Mucosa of descending colon (tissue), 3 donors: ENCODE measurements at regions not wholly inside any gene's neighbourhood (a gene's known extent, or its start where the extent isn't known, plus 50 kb on each side); places are given as distances from the start of the nearest gene placed in this dataset.
"Not testable (repeated sequence)": the region's sequence is repeated elsewhere in the genome, so short reads cannot be mapped to it uniquely, and the experiment has no call there.

Experiments used
- ATAC-seq: fragments of 200-7000 bp; cut with Tn5 transposase; one replicate; pipeline ENCODE4 v1.9.1; 2020; ENCODE audit warnings: mild to moderate bottlenecking, moderate library complexity
- DNase-seq, 3 donors: peaks; one replicate each; pipeline ENCODE4 v3.0.0-alpha.2; 2020
- H3K36me3 ChIP-seq: fragments of 200-600 bp; one replicate; pipeline ENCODE4 v1.8.0; 2021; ENCODE audit warnings: low read depth, mild to moderate bottlenecking
- H3K4me1 ChIP-seq: fragments of 200-600 bp; one replicate; pipeline ENCODE4 v1.8.0; 2021; ENCODE audit warnings: low read depth, mild to moderate bottlenecking
- H3K4me3 ChIP-seq: fragments of 200-600 bp; one replicate; pipeline ENCODE4 v1.8.0; 2021; ENCODE audit warnings: mild to moderate bottlenecking
- H3K9me3 ChIP-seq: fragments of 200-600 bp; one replicate; pipeline ENCODE4 v1.8.0; 2021; ENCODE audit warnings: mild to moderate bottlenecking
- CTCF ChIP-seq: fragments of 200-600 bp; IDR thresholded peaks from one replicate; pipeline ENCODE4 v1.8.0; 2022; ENCODE audit warnings: antibody characterized with exemption, mild to moderate bottlenecking
- intact Hi-C, 2 donors: fragments of 100-400 bp; cut with DNase I in 1 of 2; cut with micrococcal nuclease in 1 of 2; formaldehyde crosslinking; loops; one replicate each; pipeline versions ENCODE4 v1.11.0 to v1.11.1; 2022; cut with DNase I, micrococcal nuclease
- donor health status: DM: no; HTN: no; CAD: no; lungs with moderate emphysema.
- donor health status: DM: no; HTN: no; CAD: no.
- donor health status: DM: no; HTN: yes; CAD: no.

GRCh38 chr5:57887851-57888621 lies 405.4 kb upstream of the ACTBL2 start:
- Histone ChIP-seq H3K36me3 (no peaks in the 10 kb centered on the region), H3K4me3 (no peak overlapping the region), H3K9me3 (no peaks in the 10 kb centered on the region), H3K4me1 (no peaks in the 10 kb centered on the region)
- peak; percentile 91 for ATAC-seq
- intact Hi-C loops = loop anchor here in 1 of 2 donors (10.0 kb wide), 1 partner anchor 577 kb away; the partner anchor contains the start of gene PLK2
- peak in 2 of 3 donors; percentile 26 to 60 for DNase-seq
- no peak for TF ChIP-seq CTCF

GRCh38 chr5:57884346-57885102 lies 401.9 kb upstream of the ACTBL2 start:
- Histone ChIP-seq H3K36me3 (no peaks in the 10 kb centered on the region), H3K4me3 (no peak overlapping the region), H3K9me3 (no peaks in the 10 kb centered on the region), H3K4me1 (no peaks in the 10 kb centered on the region)
- no peak for TF ChIP-seq CTCF
- DNase-seq = no peak
- no peak for ATAC-seq
- intact Hi-C loops = loop anchor here in 1 of 2 donors (10.0 kb wide), 1 partner anchor 580 kb away; the partner anchor contains the start of gene PLK2

- intact Hi-C loops = loop anchor here in 1 of 2 donors (10.0 kb wide), 1 partner anchor 585 kb away; the partner anchor contains the start of gene PLK2
- H3K4me3 ChIP-seq = no peak overlapping the region
- no peaks in the 10 kb centered on the region for H3K36me3 ChIP-seq
- H3K9me3 ChIP-seq = no peaks in the 10 kb centered on the region
- DNase-seq (no peak), ATAC-seq (no peak)
- no peaks in the 10 kb centered on the region for H3K4me1 ChIP-seq
- no peak for TF ChIP-seq CTCF
Observed at GRCh38 chr5:57880216-57880615, 397.6 kb upstream of the ACTBL2 start.

- Histone ChIP-seq H3K36me3 (no peaks in the 10 kb centered on the region), H3K4me3 (no peak overlapping the region), H3K4me1 (no peaks in the 10 kb centered on the region), H3K9me3 (no peaks in the 10 kb centered on the region)
- intact Hi-C loops = no loop called here
- ATAC-seq (no peak), DNase-seq (no peak)
- TF ChIP-seq CTCF = no peak
Observed at GRCh38 chr5:57878301-57878722, 395.7 kb upstream of the ACTBL2 start.

- DNase-seq (no peak), ATAC-seq (no peak)
- Histone ChIP-seq H3K36me3 (no peaks in the 10 kb centered on the region), H3K9me3 (no peaks in the 10 kb centered on the region), H3K4me3 (no peak overlapping the region), H3K4me1 (no peaks in the 10 kb centered on the region)
- TF ChIP-seq CTCF = no peak
- intact Hi-C loops = no loop called here
Observed at GRCh38 chr5:57871496-57871895, 388.9 kb upstream of the ACTBL2 start.

GRCh38 chr5:57870267-57870666 lies 387.7 kb upstream of the ACTBL2 start:
- peak in 1 of 3 donors; percentile 5 for DNase-seq
- intact Hi-C loops, H3K9me3 ChIP-seq: not testable (repeated sequence)

More at GRCh38 chr5:57870267-57870666, 387.7 kb upstream of the ACTBL2 start:
- not testable (repeated sequence) for ATAC-seq, H3K4me3 ChIP-seq, H3K36me3 ChIP-seq, H3K4me1 ChIP-seq
